GM12873 (cell line): ENCODE measurements at regions not wholly inside any gene's neighbourhood (a gene's known extent, or its start where the extent isn't known, plus 50 kb on each side); places are given as distances from the start of the nearest gene placed in this dataset.

Experiments
- TF ChIP-seq, protein P1 (sequence below): IDR thresholded peaks from 2 replicates; pipeline ENCODE4 v1.5.1; 2012; ENCODE audit warnings: low read depth, mild to moderate bottlenecking, moderate library complexity, low read length, control low read depth; ENCODE audit not compliant: insufficient read depth; ENCODE audit errors: missing control alignments

DNA sequence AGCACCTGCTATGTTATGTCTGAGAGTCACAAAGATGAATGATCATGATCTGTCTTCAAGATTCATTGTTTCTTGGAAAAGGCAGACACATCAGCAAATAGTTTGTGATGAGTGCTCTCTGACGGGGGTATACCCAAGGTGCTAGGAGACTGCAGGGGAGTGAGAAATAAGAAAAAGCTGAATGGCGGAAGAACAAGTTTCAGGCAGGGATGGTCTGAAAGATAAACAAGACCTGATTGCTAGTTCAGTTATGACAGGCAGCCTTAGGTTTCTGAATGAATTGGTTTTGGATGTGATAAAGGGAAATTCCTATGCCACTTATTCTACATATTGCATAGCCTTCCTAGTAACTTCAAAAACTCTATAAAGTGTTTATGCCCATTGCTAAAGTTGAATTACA lies 327.0 kb upstream of the DKK2 start:
- TF ChIP-seq, protein P1, sequence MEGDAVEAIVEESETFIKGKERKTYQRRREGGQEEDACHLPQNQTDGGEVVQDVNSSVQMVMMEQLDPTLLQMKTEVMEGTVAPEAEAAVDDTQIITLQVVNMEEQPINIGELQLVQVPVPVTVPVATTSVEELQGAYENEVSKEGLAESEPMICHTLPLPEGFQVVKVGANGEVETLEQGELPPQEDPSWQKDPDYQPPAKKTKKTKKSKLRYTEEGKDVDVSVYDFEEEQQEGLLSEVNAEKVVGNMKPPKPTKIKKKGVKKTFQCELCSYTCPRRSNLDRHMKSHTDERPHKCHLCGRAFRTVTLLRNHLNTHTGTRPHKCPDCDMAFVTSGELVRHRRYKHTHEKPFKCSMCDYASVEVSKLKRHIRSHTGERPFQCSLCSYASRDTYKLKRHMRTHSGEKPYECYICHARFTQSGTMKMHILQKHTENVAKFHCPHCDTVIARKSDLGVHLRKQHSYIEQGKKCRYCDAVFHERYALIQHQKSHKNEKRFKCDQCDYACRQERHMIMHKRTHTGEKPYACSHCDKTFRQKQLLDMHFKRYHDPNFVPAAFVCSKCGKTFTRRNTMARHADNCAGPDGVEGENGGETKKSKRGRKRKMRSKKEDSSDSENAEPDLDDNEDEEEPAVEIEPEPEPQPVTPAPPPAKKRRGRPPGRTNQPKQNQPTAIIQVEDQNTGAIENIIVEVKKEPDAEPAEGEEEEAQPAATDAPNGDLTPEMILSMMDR = no peak

GRCh38 chr4:107359208-107359607 lies 323.1 kb upstream of the DKK2 start:
- TF ChIP-seq, protein P1 = no peak

GRCh38 chr4:107354304-107354703 lies 318.2 kb upstream of the DKK2 start:
- TF ChIP-seq, protein P1 = peak; percentile 64

- TF ChIP-seq, protein P1 = no peak
Measured at GRCh38 chr4:107351196-107351595, 315.1 kb upstream of the DKK2 start.

- TF ChIP-seq, protein P1 = no peak
Measured at GRCh38 chr4:107349732-107350131, 313.6 kb upstream of the DKK2 start.

GRCh38 chr4:107349266-107349665 lies 313.2 kb upstream of the DKK2 start:
- TF ChIP-seq, protein P1 = no peak

DNA sequence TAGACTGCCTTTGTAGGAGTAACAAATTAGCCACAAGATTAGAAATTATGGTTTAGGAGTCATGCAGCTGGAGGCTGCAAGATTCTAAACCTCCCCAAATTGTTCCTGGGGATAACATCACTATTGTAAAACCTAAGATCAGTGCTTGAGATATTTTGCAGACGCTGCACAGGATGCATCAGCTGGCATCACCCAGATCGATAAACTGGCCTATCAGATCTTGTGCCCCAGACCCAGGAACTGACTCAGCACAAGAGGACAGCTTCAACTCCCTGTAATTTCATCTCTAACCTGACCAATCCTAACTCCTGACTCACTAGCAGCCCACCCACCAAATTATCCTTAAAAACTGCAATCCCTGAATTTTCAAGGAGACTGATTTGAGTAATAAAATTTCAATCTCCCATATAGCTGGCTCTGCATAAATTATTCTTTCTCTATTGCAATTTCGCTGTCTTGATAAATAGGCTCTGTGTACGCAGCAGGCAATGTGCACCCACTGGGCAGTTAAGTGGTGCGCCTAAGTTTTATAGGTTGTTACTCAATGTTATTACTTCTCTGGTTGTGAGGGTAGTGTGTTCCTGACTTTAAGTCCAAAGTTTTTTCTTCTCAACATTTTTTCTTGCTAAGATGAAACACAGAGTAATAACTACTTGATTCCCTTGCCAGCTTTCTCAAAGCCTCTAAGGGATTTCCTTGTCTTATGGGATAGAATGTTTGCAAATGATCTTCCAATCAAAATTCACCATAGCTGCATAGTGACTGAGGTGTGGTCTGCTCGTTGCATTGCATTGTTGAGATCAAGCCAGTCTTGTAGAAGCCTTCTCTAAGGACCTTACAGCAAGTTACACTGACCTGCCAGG lies 312.3 kb upstream of the DKK2 start:
- TF ChIP-seq, protein P1 = no peak
